HG02885 (cell line): ENCODE measurements at regions not wholly inside any gene's neighbourhood (a gene's known extent, or its start where the extent isn't known, plus 50 kb on each side); places are given as distances from the start of the nearest gene placed in this dataset.
A peak's percentile ranks its signal among the peaks of the same experiment; 100 is the strongest.

Experiments
- ATAC-seq: cut with Tn5 transposase; IDR thresholded peaks from one replicate; pipeline ENCODE4 v1.9.1; 2021; ENCODE audit warnings: mild to moderate bottlenecking; ENCODE audit not compliant: unreplicated experiment, poor library complexity

DNA sequence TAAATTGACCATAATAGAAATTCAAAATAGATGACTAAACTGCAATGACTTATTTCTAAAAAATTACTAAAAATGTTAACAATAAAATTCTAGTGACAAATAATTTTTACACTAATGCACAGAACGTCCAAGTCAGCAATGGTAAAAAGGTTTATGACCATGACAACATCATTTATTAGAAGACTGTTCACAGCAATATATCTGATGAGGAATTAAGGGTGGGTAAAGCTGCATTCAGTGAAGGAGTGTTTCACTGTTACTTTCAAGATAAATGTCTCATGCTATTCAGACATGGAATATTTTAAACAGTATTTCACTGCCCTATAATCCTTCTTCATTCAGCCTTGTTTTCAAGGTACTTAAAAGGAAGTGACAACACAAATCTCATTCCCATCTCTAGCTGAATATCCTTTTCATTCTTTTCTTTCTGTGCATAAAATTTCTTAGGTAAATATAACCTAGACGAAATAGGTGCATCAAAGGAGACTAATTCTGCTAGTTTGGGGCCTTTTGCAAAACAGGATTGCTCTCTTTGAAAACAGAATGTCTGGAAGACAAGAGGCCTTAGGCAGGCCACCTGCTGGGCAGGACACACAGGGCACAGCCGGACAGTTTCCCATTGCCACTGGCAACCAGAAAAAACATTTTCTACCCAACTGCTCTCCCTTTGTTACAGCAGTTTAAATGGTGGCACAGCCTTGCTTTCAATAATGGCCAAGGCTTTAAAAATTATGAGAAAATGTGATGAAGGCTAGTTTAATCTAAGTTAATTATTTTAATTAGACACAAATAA lies 600.3 kb downstream of the SPRY1 start:
- no peak for ATAC-seq

DNA sequence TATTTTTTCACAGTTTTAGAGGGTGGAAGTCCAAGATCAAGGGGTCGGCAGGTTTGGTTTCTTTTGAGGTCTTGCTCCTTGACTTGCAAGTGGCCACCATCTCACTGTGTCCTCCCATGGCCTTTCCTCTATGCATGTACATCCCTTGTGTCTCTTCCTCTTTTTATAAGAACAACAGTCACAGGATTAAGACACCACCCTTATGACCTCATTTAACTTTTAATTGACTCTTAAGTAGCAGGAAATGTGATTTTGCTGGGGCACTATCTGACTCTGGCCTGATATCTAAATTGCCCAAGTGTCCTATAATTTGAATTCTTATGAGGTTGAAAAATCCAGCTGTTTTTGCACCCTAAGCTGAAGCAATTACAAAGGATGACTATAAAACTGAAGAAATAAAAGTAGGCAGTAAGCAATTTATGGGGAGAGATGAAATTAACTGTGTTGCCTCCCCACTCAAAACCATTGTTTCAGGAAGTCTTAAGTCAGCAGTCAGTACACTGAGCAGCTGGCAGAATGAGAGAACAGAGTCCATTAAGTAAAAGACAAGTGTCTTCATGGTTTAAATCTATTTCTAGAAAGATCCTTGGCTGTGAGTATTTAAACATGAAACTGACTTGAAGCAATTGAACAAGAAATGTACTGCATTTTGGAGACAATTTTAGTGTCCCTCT lies 601.3 kb downstream of the SPRY1 start:
- ATAC-seq: no peak

DNA sequence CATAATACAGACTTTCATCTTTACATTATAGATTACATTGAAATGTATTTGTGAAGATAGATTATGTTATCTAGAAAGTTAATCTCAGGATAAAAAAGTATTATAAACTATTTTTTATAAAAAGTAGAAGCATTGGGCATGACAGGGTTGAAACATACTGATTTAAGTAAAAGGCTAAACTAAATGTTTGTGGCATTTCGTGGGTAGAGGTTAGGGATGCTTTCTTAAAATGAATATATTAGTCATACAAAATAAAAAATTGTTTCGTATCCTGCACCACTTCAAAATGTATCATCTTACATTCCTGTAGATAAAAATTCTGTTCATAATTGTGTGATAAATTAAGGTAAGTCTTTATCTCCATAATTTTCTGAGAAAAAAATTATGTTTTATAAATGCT lies 603.6 kb downstream of the SPRY1 start:
- no peak for ATAC-seq

- no peak for ATAC-seq
Observed at GRCh38 chr4:124015766-124016165, 619.2 kb downstream of the SPRY1 start.

- ATAC-seq: no peak
Observed at GRCh38 chr4:124017185-124017785, 620.7 kb downstream of the SPRY1 start.

- peak; percentile 99 for ATAC-seq
Observed at GRCh38 chr4:124018383-124019317, 622.1 kb downstream of the SPRY1 start.

- ATAC-seq: no peak
Observed at GRCh38 chr4:124019749-124020549, 623.4 kb downstream of the SPRY1 start.

- no peak for ATAC-seq
Observed at GRCh38 chr4:124025000-124025399, 628.4 kb downstream of the SPRY1 start.

DNA sequence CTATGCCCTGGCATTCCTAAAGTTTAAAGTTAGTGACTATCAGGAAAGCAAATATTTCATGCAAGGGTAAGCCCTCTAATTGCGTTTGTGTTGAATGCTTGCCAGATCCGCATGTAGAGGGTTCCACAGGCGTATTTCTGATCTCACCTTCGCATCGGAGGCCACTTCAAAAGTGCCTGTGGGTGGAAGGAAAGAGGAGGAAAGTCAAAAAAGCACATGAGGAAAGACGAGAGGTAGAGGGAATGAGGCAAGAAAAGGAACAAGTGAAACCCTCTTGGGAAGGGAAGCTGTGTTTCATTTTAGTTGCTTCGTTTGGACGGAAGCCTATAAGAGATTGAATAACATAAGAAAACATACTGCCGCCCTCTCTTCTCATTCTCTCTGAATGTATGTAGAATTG lies 628.8 kb downstream of the SPRY1 start:
- no peak for ATAC-seq

DNA sequence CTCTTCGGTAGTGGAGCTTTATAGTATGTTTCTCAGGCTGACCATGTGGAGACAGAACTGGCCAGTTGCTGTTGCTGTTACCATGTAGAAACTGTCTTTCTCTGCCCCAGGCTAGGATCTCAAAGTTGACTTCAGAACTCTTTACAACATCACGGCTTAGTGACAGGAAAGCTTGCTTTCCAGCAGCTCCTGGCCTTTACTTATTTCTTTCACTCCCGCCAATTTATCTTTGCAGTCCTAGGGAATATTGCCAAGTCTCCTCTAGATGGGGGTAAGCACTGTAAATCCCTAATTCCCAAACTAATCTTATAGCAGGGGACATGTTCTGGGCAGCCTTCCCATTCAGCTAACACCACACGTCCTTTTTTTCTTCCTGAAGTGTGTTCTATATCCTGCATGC lies 631.6 kb downstream of the SPRY1 start:
- no peak for ATAC-seq

- ATAC-seq: no peak
Observed at GRCh38 chr4:124030147-124030546, 633.6 kb downstream of the SPRY1 start.

DNA sequence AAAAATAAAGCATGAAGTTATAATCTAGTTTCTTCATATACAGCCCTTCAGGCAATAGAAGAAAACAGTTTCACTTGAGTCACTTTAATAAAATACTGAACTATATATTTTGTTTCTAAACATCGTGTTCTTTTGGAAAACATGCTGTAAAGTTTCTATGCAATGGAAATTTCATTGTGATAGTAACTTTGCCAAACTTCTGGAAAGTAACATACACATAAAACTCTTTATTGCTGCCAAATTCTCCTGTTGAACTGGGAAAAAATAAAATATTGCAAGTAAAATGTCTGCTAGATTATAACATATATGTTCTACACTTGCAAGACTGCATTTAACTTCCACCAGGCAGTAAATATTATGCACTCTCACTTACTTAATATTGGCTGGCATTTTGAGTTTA lies 635.4 kb downstream of the SPRY1 start:
- no peak for ATAC-seq

- no peak for ATAC-seq
Observed at GRCh38 chr4:124035364-124036041, 638.9 kb downstream of the SPRY1 start.

DNA sequence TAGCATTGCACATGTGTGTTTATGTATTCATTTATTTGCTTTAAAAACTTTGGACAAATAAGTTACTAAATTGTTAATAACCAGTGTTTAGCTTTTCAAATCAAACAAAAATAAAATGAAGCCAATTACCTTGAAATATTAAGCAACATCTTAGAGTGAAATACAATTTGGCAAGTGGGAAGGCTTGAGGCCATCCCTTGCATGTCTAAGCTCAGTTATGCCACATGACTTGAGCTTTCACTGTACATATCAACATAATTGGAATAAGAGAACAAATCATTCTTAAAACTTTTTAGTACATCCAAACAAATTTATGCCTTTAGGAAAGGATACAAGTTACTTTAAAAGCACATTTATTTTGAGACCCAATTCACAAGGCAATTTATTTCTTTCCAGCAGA lies 640.6 kb downstream of the SPRY1 start:
- no peak for ATAC-seq

- no peak for ATAC-seq
Observed at GRCh38 chr4:124044330-124044729, 647.7 kb downstream of the SPRY1 start.

GRCh38 chr4:124044867-124045266 lies 648.3 kb downstream of the SPRY1 start:
- no peak for ATAC-seq

- no peak for ATAC-seq
Observed at GRCh38 chr4:124046190-124046589, 649.6 kb downstream of the SPRY1 start.

- ATAC-seq: no peak
Observed at GRCh38 chr4:124053872-124054538, 657.4 kb downstream of the SPRY1 start.

DNA sequence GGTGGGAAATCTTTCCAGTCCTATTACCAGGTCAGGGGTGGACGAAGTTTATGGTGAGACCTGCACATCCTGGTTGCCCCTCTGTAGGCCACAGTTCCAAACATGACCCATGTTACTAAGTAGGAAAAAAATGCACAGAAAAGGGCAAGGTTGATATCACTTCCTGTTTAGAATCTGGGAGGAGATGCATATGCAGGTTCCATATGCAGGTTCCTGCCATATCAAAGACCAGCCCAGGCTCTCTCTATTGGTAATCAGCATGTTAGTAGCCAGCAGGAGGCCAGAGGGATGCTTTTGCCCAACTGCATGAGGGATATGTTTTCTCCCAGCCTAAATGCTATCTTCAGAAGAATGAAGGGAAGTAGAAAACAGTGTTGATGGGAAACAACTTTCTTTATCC lies 657.2 kb downstream of the ANKRD50 start:
- ATAC-seq: no peak
